HG03196 (cell line): ENCODE measurements at regions not wholly inside any gene's neighbourhood (a gene's known extent, or its start where the extent isn't known, plus 50 kb on each side); places are given as distances from the start of the nearest gene placed in this dataset.

Experiments used
- ATAC-seq: cut with Tn5 transposase; IDR thresholded peaks from one replicate; pipeline ENCODE4 v1.9.1; 2021; ENCODE audit not compliant: unreplicated experiment

DNA sequence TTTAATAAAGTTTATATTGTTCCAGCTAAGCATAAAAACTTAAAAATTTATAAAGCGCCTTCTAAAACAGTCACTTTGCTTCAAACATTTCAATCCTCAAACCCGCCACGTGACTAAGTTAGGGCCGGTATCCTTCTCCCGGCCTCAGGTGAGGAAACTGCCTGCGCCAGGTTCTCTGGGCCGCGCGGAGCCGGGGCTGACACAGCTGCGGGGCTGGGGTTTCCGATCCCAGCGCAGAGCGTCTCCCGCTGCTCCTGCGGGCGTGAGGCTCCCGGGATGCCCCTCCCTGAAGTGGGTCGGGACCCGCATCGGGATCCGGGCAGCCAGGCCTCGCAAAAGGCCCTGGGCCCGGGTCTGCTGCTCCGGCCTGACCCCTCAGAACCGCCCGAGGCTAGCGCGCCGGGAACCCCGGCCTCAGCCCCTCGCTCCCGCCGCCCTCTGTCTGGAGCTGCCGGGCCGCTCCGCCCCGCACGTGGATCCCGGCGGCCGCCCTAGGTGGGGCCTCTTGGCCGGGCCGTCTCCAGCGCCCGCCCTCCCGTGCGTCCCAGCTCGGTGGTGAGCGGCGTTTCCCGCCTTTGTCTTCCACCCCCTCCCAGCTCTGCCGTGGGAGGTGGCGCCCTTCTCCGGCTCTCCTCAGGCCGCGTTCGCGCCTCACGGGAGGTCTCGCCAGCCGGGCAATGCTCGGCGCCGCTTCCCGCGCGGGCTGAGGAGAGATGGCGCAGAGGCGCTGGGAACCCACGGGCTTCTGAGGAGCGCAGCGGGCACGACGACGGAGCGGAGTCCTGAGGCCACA, 267.9 kb downstream of the DLL1 start:
- no peak for ATAC-seq

DNA sequence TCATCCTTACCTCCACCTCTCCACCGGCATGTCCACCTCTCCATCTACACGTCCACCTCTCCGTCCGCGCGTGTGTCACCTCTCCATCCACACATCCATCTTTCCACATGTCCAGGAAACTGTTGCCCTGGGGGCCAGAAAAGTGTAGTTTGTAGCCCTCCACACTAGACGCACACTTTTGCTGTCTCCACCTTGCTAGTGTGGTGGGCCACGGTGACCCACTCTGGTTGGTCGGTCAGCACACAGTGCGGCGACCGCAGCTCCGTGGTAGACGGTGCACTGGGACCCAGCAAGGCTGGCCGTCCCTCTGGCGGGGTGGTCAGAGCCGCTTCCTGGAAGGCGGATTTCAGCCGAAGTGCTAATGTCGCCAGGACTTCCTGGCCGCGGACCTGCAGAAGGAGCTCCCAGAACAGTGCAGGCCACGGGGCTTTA, 268.6 kb downstream of the DLL1 start:
- ATAC-seq, result no peak

DNA sequence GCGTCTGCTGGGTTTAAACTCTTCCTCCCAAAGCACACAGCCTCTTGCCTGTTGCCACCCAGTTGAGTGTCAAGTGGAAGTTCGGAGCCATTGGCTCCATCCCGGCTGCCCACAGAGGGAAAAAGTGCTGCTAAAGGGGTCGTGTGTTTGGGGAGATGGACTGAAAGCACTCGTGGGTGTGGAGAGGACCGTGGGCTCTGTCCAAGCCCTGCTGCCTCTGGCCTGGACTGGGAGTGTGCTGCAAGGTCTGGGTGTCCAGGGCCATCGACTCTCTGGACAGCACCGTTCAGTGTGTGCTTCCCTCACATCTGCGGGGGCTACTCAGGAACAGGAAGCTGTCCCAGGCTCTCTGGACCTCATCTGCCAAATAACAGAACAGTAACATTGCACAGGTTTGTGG, 269.3 kb downstream of the DLL1 start:
- no peak for ATAC-seq

DNA sequence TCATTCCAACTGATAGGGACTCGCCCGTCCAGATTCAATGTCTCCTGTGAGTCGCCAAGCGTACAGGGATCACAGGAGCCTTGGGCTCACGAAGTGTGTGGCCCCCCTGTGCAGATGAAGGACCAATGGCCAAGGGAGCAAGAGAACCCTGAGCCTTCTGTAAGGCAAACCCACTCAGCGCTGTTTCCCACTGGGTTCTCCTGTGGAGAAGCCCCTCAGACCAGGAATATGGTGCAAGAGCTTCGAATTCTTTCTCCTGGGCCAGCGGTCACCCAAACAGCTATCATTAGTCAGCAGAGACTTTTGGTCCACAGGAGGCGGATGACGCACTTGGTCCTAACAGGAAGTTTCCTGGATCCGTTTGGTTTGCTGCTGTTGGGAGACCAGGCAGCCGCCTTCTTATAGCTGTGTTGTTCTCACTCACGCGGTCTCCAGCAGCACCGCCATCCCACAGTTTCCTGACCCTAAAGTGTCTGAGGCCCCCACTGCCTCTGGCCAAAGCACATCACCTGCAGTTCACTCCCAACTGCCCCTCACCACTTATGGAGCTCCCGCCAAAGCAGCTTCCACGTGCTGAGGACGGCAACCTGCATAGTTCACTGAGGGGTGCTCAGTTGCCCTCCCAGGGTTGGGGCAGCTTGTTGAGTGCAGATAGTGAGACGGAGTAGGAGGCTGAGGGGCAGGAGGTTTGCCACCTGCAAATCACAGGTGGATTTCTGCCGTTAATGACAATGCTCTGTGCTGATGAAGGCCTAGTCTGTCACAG, 268.6 kb downstream of the ERMARD start:
- no peak for ATAC-seq

DNA sequence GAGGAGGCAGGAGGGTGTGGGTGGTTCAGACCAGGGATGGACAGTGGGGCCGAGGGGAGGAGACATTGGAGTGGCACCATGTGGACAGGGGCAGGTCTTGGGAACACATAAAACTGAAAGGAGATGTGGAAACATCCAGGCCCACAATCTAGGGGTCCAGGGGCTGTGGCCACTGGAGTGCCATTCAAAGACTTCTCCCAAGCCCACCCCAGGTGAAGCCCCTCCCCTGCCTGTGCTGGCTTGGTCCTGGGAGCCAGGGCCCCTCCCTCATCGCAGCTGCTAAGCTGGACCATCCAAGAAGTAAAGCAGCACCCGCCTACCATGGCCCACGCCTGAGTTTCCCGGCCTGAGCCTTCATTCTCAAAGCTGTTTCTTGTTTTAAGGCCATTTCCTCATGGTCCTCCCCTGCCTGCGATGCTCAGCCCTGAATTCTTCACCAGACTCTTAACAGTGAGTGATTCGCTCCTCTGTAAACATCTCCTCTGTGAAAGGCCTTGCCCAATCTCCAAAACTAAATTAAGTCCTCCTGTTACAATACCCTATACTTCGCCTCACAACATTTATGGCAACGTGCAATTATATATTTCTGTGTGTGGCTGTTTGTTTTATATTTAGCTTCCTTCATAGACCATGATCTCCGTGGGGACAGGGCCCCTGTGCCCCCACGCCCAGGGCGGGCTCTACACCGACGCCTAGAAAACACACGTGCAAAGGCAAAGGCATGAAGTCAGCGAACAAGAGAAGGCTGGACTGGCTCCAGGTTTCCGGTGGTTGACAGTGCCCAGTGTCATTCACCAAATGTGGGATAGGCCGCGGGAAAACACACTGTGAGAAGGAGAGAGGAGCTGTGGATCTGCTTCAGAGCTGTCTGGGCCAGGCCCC, 267.8 kb downstream of the ERMARD start:
- no peak for ATAC-seq

DNA sequence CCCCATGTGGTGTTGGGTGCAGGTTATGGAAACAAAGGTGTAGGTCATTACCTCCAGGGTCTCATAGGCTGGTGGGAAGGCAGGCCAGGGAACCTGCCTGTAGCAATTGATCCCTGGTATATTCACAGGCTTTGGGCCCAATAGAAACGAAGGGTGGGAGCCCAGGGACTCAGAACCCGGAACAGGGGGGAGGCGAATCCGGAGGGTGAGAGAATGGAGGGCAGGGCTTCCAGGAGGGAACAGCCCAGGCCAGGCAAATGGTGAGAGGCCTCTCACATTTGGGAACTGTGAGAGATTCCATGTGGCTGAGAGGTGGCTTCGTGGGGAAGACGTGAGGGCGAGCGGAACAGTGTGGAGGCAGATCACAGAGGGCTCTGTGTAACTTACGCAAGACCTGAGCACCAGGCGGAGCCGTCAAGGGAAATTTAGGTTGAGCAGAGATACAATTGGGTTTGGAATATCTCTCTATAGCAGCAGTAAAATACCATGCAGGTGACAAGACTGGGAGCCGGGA, 267.1 kb downstream of the ERMARD start:
- ATAC-seq, result no peak

DNA sequence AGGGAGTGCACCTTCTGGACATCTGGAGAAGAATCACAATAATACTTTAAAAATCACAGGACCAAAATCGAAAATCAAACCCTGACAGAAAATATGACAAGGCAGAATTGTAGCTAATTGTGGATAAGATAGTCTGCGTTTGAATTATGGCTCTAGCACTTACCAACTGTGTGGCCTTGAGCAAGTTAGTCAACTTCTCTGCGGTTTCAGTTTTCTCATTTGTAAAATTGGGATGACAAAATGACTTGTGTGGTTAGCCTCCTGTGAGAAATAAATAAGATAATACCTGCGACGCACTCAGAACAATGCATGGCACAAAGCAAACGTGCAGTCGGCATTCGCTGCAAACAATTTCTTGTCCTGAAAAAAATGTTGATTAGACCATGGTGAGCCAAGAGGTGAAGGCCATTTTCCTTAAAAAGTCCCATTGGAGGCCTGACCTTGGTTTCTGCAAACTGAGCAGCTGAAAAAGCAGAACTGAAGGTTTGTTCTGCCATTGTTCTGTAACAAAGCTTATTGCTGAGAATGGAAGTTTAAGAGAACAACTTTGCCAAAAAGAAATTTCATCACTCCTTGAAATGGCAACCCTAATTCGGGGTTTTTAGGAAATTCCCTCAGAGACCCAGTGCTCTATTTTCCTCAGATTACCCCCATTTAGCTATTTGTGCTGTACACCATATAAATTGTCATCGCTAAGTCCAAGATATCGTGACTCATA, 266.3 kb downstream of the ERMARD start:
- no peak for ATAC-seq

- no peak for ATAC-seq
These were observed 262.4 kb downstream of the ERMARD start for GRCh38 chr6:170013815-170014214.

GRCh38 chr6:170012037-170012330, 260.6 kb downstream of the ERMARD start:
- no peak for ATAC-seq

- no peak for ATAC-seq
These were observed 260.0 kb downstream of the ERMARD start for GRCh38 chr6:170011204-170012036.

DNA sequence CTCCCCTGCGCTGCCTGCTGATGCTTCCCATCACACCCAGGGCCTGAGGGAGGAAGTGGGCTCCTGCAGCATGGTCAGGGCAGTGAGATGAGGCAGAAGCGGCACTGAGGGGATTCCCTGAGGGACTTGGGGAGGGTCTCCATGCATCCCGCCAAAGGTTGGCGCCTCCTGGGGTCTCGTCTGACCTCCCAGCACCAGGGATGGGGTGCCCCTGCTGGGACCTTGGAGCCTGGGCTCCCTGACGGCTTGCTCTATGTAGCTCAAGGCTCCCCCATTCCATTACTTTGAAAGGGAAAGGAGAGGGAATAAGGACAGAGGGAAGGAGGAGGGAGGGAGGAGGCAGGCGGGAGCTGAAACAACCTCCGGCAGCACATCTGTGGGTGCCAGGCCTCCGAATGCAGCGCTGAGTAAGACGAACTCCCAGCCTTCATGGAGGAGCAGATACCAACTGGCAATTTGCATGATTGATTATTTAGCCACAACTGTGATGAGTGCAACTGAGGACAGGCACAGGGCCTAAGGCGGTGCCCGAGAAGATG, 259.3 kb downstream of the ERMARD start:
- no peak for ATAC-seq

- no peak for ATAC-seq
These were observed 256.9 kb downstream of the ERMARD start for GRCh38 chr6:170008294-170008785.

GRCh38 chr6:170007468-170008293, 256.3 kb downstream of the ERMARD start:
- ATAC-seq, result no peak

- no peak for ATAC-seq
These were observed 255.6 kb downstream of the ERMARD start for GRCh38 chr6:170006900-170007467.

GRCh38 chr6:170006071-170006899, 254.9 kb downstream of the ERMARD start:
- no peak for ATAC-seq

- ATAC-seq, result no peak
These were observed 254.2 kb downstream of the ERMARD start for GRCh38 chr6:170005665-170006064.

DNA sequence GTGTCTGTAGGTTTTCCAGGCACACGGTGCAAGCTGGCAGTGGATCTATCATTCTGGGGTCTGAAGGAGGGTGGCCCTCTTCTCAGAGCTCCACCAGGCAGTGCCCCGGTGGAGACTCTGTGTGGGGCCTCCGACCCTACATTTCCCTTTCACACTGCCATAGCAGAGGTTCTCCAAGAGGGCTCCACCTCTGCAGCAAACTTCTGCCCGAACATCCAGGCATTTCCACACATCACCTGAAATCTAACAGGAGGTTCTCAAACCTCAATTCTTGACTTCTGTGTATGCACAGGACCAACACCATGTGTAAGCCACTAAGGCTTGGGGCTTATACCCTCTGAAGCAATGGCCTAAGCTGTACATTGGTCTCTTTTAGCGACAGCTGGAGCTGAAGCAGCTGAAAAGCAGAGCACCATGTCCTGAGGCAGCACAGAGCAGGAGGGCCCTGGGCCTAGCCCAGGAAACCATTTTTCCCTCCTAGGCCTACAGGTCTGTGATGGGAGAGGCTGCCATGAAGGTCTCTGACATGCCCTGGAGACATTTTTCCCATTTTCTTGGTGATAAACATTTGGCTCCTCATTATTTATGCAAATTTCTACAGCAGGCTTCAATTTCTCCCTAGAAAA, 253.3 kb downstream of the ERMARD start:
- ATAC-seq, result no peak
